Spleen (tissue), 11 donors: ENCODE measurements at regions not wholly inside any gene's neighbourhood (a gene's known extent, or its start where the extent isn't known, plus 50 kb on each side); places are given as distances from the start of the nearest gene placed in this dataset.

Experiments used
- DNase-seq: peaks from one replicate; pipeline ENCODE4 v3.0.0-alpha.2; 2020
- H3K27ac ChIP-seq, 8 donors: fragments of 200-600 bp; sonication (generic) in 7 of 8; 1 replicate in 4 of 8; 2 replicates in 4 of 8; pipeline versions ENCODE4 v1.5.0 to v1.8.0; 2016 to 2021; ENCODE audit warnings: inconsistent platforms in 4 of 8, mild to moderate bottlenecking in 4 of 8, moderate library complexity in 1 of 8
- H3K27me3 ChIP-seq, 7 donors: fragments of 200-600 bp; sonication (generic) in 6 of 7; replicated peaks in 1 of 7; 1 replicate in 4 of 7; 2 replicates in 3 of 7; pipeline versions ENCODE4 v1.5.0 to v1.8.0; 2016 to 2021; ENCODE audit warnings: inconsistent platforms in 3 of 7, mild to moderate bottlenecking in 1 of 7
- H3K36me3 ChIP-seq, 6 donors: fragments of 200-600 bp; sonication (generic) in 5 of 6; 1 replicate in 4 of 6; 2 replicates in 2 of 6; pipeline versions ENCODE4 v1.5.0 to v1.8.0; 2016 to 2021; ENCODE audit warnings: inconsistent platforms in 2 of 6
- H3K4me1 ChIP-seq, 6 donors: fragments of 200-600 bp; sonication (generic) in 5 of 6; 1 replicate in 3 of 6; 2 replicates in 3 of 6; pipeline versions ENCODE4 v1.5.0 to v1.8.0; 2016 to 2021; ENCODE audit warnings: inconsistent platforms in 3 of 6
- H3K4me3 ChIP-seq, 8 donors: fragments of 200-600 bp; sonication (generic) in 7 of 8; 1 replicate in 4 of 8; 2 replicates in 4 of 8; pipeline versions ENCODE4 v1.5.0 to v1.8.0; 2016 to 2021; ENCODE audit warnings: inconsistent platforms in 4 of 8, mild to moderate bottlenecking in 4 of 8, moderate library complexity in 2 of 8
- H3K9me3 ChIP-seq, 8 donors: fragments of 200-600 bp; sonication (generic) in 7 of 8; 1 replicate in 4 of 8; 2 replicates in 4 of 8; pipeline versions ENCODE4 v1.5.0 to v1.8.0; 2016 to 2021; ENCODE audit warnings: inconsistent platforms in 4 of 8
- POLR2A ChIP-seq, 3 donors: fragments of 450-650 bp; IDR thresholded peaks; one replicate each; pipeline ENCODE4 v1.5.1; 2017; ENCODE audit warnings: antibody characterized with exemption in 3 of 3, mild to moderate bottlenecking in 1 of 3
- POLR2AphosphoS5 ChIP-seq, 3 donors: sonication (generic); formaldehyde crosslinking; IDR thresholded peaks; one replicate each; pipeline ENCODE4 v1.5.1; 2017; ENCODE audit warnings: antibody characterized with exemption in 3 of 3
- WGBS, 5 donors: extraction: QIAGEN DNeasy Blood & Tissue Kit in 3 of 5; methylation state at CpG; one replicate each; pipeline versions ENCODE4 v1.1.5 to v1.1.7; 2013 to 2018; 5-methylcytosine and 5-hydroxymethylcytosine counted together
- intact Hi-C: fragments of 100-400 bp; cut with DNase I; formaldehyde crosslinking; loops from one replicate; pipeline ENCODE4 v1.15.0; 2023; ENCODE audit warnings: low total_unique reads
- TF ChIP-seq, protein P1 (sequence below), 11 experiments: fragments of 200-600 bp in 7 of 11; fragments of 450-650 bp in 4 of 11; sonication (generic) in 4 of 11; IDR thresholded peaks in 8 of 11; conservative IDR thresholded peaks in 3 of 11; 1 replicate in 7 of 11; 2 replicates in 4 of 11; pipeline versions ENCODE4 v1.4.0 to v1.8.0; 2016 to 2021; ENCODE audit warnings: antibody characterized with exemption in 11 of 11, inconsistent platforms in 4 of 11, mild to moderate bottlenecking in 1 of 11
- donor health status: healthy with polysubstance abuse.
- donor health status: DM: no; HTN: no; CAD: no; lungs with moderate emphysema.
- donor health status: DM: no; HTN: no; CAD: no.
- donor health status: Bipolar disorder and iron deficiency.
- donor health status: healthy.
- donor health status: DM: no; HTN: no; CAD: no.
- donor health status: DM: yes; HTN: yes; CAD: no.

DNA sequence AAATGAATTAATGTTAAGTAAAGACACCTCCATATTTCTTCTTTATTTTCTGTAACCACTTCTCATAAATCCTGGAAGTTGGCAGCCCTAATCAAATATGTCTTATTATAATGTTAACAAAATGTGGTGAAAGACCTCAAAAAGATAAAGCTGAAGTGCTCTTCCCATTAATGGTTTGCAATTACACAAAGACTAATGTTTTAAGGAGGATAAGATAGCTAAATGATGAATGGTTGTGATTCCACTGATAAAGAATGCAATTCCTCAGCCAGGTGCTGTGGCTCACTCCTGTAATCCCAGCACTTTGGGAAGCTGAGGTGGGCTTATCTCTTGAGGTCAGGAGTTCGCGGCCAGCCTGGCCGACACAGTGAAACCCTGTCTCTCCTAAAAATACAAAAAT lies 125.8 kb upstream of the SNX2 start:
- H3K27ac ChIP-seq, result no peak overlapping the region
- TF ChIP-seq POLR2A (IDR thresholded peaks at IDR 0.05), result no peak
- TF ChIP-seq, protein P1, sequence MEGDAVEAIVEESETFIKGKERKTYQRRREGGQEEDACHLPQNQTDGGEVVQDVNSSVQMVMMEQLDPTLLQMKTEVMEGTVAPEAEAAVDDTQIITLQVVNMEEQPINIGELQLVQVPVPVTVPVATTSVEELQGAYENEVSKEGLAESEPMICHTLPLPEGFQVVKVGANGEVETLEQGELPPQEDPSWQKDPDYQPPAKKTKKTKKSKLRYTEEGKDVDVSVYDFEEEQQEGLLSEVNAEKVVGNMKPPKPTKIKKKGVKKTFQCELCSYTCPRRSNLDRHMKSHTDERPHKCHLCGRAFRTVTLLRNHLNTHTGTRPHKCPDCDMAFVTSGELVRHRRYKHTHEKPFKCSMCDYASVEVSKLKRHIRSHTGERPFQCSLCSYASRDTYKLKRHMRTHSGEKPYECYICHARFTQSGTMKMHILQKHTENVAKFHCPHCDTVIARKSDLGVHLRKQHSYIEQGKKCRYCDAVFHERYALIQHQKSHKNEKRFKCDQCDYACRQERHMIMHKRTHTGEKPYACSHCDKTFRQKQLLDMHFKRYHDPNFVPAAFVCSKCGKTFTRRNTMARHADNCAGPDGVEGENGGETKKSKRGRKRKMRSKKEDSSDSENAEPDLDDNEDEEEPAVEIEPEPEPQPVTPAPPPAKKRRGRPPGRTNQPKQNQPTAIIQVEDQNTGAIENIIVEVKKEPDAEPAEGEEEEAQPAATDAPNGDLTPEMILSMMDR (IDR thresholded peaks at IDR 0.05 in 8 of 11, conservative IDR thresholded peaks at IDR 0.05 in 3 of 11), result no peak
- no peak for TF ChIP-seq POLR2AphosphoS5 (IDR thresholded peaks at IDR 0.05)
- intact Hi-C loops, result no loop called here
- no peaks in the 10 kb centered on the region for H3K9me3 ChIP-seq
- DNase-seq, result no peak
- no peaks in the 10 kb centered on the region for H3K36me3 ChIP-seq
- no peaks in the 10 kb centered on the region for H3K27me3 ChIP-seq
- 71 to 84% (median 80%) methylated on average over 3 of the region's 3 CpGs for WGBS, 5 donors
- H3K4me3 ChIP-seq, result no peak overlapping the region
- H3K4me1 ChIP-seq, result no peaks in the 10 kb centered on the region

DNA sequence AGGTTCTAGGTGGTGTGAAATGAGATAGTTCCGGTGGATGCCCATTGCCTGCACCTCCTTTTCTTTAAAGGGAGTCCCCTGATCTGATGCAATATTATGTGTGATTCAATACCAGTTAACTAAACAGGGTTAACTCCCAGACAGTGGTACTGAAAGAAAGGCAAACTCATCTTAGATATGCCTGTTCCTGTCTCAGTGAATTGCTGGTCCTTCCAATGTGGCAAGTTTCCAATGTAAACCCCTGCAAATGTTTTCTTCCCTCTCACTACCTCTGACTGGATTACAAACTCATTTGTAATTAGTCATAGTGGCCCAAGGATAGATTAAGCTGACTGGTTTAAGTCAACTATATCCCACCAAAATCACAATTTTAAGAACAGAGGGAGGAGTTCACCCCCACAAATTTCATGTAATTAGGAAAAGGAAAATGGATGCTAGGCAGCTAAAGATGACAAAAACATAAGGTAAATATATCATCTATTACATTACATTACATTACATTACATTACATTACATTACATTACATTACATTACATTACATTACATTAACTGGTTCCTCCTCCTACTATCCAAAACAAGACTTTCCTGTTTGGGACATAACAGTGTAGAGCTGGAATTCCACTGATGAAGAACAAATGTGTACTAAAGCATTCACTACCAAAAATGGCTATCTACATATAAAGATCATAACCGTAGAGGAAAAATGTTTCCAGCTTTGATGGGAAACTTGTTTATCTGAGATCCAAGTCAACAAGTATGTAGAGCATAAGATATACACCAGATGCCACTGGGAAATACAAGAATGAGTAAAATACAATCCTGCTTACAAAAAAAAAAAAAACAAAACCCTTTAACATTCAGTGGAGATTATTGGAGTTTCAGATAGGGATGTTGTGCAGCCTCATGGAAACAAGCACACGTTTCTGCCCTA lies 121.5 kb upstream of the SNX2 start:
- intact Hi-C loops, result no loop called here
- Histone ChIP-seq H3K36me3 (no peaks in the 10 kb centered on the region), H3K9me3 (no peaks in the 10 kb centered on the region), H3K4me1 (no peaks in the 10 kb centered on the region), H3K4me3 (no peak overlapping the region), H3K27ac (no peak overlapping the region), H3K27me3 (no peaks in the 10 kb centered on the region)
- 74 to 84% (median 77%) methylated on average over 3 of the region's 3 CpGs for WGBS, 5 donors
- TF ChIP-seq, protein P1 (IDR thresholded peaks at IDR 0.05 in 8 of 11, conservative IDR thresholded peaks at IDR 0.05 in 3 of 11), result no peak
- no peak for DNase-seq

DNA sequence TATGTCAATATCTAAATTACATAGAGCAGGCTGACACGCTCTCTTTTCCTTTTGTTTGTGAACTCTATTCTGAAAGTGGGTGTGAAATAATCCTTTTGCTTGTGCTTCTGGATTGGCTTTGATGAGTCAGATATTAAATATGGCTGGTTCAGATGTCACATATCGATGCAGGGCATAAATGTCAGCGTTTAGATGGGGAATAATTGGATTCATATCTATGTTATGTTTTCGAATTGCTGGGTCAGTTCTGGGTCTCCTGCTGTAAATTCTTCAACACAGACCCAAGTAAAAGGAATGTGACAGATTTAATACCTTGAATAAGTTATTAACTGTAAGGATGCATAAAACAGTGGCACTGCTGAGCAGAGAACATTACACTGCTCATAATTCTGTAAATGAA lies 118.7 kb upstream of the SNX2 start:
- no peaks in the 10 kb centered on the region for H3K4me1 ChIP-seq
- no peak overlapping the region for H3K27ac ChIP-seq
- H3K36me3 ChIP-seq, result no peaks in the 10 kb centered on the region
- no peak for DNase-seq
- TF ChIP-seq, protein P1 (IDR thresholded peaks at IDR 0.05 in 8 of 11, conservative IDR thresholded peaks at IDR 0.05 in 3 of 11), result no peak
- no peak for TF ChIP-seq POLR2A (IDR thresholded peaks at IDR 0.05)
- no peak for TF ChIP-seq POLR2AphosphoS5 (IDR thresholded peaks at IDR 0.05)
- H3K9me3 ChIP-seq, result no peaks in the 10 kb centered on the region
- no peak overlapping the region for H3K4me3 ChIP-seq
- intact Hi-C loops, result no loop called here
- H3K27me3 ChIP-seq, result no peaks in the 10 kb centered on the region
- 75 to 90% (median 80%) methylated on average over 4 of the region's 4 CpGs for WGBS, 5 donors

DNA sequence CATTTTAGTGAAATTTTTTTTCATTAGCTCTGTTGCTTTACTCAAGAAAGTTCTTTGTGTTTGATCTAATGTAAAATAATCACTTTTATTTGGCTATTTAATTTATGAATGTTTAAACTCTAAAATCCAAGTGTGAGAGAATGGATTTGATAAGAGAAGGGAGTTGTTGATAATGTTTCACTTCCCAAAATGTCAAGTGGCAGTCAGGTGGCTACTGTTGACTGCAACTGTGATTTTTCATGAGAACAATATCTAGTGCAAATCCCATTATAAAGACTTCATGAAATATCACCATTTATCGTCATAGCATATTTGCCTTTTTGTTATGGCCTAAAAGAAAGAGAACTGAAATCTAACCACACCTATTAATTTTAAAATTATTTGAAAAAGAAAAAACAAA lies 118.3 kb upstream of the SNX2 start:
- Histone ChIP-seq H3K4me1 (no peaks in the 10 kb centered on the region), H3K4me3 (no peak overlapping the region), H3K27me3 (no peaks in the 10 kb centered on the region), H3K36me3 (no peaks in the 10 kb centered on the region), H3K27ac (no peak overlapping the region), H3K9me3 (no peaks in the 10 kb centered on the region)
- no peak for DNase-seq
- intact Hi-C loops, result no loop called here
- 83 to 95% (median 89%) methylated on average over 1 of the region's 1 CpG for WGBS, 5 donors
- TF ChIP-seq POLR2AphosphoS5 (IDR thresholded peaks at IDR 0.05) (no peak), POLR2A (IDR thresholded peaks at IDR 0.05) (no peak)
- TF ChIP-seq, protein P1 (IDR thresholded peaks at IDR 0.05 in 8 of 11, conservative IDR thresholded peaks at IDR 0.05 in 3 of 11), result no peak
